Amniotic stem cell (primary cell): ENCODE measurements at regions not wholly inside any gene's neighbourhood (a gene's known extent, or its start where the extent isn't known, plus 50 kb on each side); places are given as distances from the start of the nearest gene placed in this dataset.
"Not testable (repeated sequence)": the region's sequence is repeated elsewhere in the genome, so short reads cannot be mapped to it uniquely, and the experiment has no call there.

Source experiments
- DNase-seq: peaks from one replicate; lab custom pipeline; 2025; lab: John Stamatoyannopoulos, UW

DNA sequence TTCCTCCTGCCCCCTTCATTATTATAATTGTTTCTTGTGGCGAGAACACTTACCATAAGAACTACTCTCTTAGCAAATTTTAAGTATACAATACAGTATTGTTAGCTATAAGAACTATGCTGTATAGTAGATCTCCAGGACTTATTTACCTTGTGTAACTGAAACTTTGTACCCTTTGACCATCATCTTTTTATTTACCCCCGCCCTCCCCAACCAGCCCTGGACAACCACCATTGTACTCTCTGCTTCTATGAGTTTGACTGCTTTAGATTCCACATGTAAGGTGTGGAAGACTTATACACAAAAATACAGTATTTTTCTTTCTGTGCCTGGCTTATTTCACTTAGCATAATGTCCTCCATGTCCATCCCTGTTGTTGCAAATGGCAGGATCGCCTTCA, 161.1 kb downstream of the PHF8 start:
- no peak for DNase-seq

DNA sequence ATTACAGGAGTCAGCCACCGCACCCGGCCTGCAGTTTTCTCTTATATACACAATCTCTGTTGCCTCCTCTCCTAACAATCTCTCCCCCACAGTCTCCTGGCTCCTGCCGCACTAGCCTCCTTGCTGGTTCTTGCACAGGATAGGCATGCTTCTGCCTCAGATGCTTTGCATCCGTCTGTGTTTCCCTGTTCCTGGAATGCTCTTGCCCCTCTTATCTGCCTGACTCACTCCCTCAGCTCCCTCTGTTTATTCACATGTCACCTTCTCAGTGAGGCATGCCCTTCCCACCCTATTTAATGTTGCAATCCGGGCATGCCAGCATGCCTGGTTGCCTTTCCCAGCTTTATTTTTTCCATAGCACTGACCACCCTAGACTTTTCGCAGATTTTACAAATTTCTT, 161.9 kb downstream of the PHF8 start:
- peak; percentile 33 for DNase-seq

- DNase-seq = not testable (repeated sequence)
Observed at GRCh38 chrX:53880786-53881185, 163.5 kb downstream of the PHF8 start.

- no peak for DNase-seq
Observed at GRCh38 chrX:53859890-53860289, 173.4 kb upstream of the HUWE1 start.

- no peak for DNase-seq
Observed at GRCh38 chrX:53831662-53832635, 145.4 kb upstream of the HUWE1 start.

- no peak for DNase-seq
Observed at GRCh38 chrX:53824686-53825085, 138.2 kb upstream of the HUWE1 start.

- not testable (repeated sequence) for DNase-seq
Observed at GRCh38 chrX:53818115-53818514, 131.6 kb upstream of the HUWE1 start.

DNA sequence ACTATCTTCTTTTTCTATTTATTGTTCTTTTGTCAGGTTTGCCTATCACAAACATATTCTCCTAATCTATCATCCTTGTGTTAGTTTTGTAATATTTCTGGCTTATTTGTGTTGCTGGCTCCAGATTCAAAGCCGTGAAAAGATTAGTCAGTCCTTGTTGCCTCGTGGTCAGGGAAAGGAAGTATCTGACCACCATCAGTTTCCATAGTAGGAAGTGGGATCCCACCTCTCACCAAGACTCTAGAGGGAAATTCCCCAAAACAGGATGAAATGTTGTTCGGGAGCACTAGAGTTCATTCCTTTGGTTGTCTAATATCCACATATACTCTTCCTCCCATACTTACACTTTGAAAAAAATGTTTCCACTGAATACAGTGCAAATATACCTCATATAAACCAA, 131.0 kb upstream of the HUWE1 start:
- no peak for DNase-seq

DNA sequence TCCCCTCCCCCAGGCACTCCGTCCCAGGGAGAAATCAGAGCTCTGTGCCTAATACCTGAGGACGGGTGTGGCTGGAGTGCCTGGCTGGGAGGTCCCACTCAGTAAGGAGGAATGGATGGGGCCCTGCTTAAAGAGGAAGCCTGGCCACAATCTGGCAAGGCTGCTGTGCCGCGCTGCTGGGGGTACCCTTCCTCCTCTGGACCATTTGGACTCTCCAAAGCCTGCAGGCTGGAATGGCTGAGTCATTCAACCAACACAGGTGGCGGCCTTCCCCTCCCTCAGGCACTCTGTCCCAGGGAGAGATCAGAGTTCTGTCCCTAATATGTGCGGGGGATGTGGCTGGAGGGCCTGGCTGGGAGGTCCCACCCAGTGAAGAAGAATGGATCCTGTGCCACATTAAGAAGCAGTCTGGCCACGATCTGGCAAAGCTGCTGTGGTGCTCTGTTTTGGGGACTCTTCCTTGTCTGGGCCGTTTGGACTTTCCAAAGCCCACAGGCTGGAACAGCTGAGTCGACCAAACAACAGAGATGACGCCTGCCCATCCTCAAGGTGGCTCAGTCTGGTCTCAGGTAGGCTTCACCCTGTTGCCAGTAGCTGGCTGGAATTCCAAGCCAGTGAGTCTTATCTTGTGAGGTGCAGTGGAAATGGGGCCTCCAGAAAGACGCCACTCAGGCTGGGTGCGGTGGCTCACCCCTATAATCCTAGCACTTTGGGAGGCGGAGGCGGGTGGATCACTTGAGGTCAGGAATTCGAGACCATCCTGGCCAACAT, 127.3 kb upstream of the HUWE1 start:
- DNase-seq = no peak

- DNase-seq = no peak
Observed at GRCh38 chrX:53798281-53798680, 111.8 kb upstream of the HUWE1 start.

- DNase-seq = no peak
Observed at GRCh38 chrX:53795576-53795975, 109.1 kb upstream of the HUWE1 start.

- DNase-seq = no peak
Observed at GRCh38 chrX:53794181-53794580, 107.7 kb upstream of the HUWE1 start.

GRCh38 chrX:53768865-53769264, 82.3 kb upstream of the HUWE1 start:
- DNase-seq = no peak

- DNase-seq = no peak
Observed at GRCh38 chrX:53768451-53768850, 81.9 kb upstream of the HUWE1 start.

- DNase-seq = no peak
Observed at GRCh38 chrX:53767544-53767943, 81.0 kb upstream of the HUWE1 start.

GRCh38 chrX:53757181-53757580, 70.7 kb upstream of the HUWE1 start:
- DNase-seq = not testable (repeated sequence)

- no peak for DNase-seq
Observed at GRCh38 chrX:53746718-53747117, 60.2 kb upstream of the HUWE1 start.

GRCh38 chrX:53743244-53743643, 56.7 kb upstream of the HUWE1 start:
- no peak for DNase-seq

DNA sequence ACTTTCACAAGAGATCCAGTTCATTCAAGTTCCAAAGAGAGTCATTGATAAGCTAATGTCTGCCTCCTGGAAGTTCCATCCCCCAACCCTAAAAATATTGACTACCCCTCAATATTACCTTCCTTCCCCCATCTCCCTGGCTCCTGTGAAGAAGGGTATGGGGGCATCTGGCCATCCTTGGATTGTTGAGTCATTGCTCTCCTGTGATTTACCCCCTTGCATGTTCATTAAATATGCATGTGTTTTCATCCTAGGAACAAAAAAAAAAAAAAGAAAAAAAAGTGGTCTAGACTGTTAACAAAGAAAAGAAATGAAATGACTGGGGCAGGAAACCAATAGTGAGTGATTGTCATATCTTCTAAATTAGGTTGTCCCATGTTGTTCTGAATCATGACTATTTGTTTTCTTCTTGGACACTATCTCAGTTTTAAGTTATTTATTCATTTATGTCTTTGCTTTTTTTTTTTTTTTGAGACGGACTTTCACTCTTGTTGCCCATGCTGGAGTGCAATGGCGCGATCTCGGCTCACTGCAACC, 51.9 kb upstream of the HUWE1 start:
- DNase-seq = no peak
